CD4-positive, alpha-beta T cell treated with Interleukin-15 for 4 hours (primary cell): ENCODE measurements at regions not wholly inside any gene's neighbourhood (a gene's known extent, or its start where the extent isn't known, plus 50 kb on each side); places are given as distances from the start of the nearest gene placed in this dataset.
"Not testable (repeated sequence)": the region's sequence is repeated elsewhere in the genome, so short reads cannot be mapped to it uniquely, and the experiment has no call there.

ENCODE experiments used
- DNase-seq: peaks from one replicate; pipeline ENCODE4 v3.0.0-alpha.2; 2020; ENCODE audit warnings: low spot score

- not testable (repeated sequence) for DNase-seq
Observed at GRCh38 chr1:206256935-206257334, 53.6 kb downstream of the SRGAP2 start.

- not testable (repeated sequence) for DNase-seq
Observed at GRCh38 chr1:206261473-206261872, 58.1 kb downstream of the SRGAP2 start.

- not testable (repeated sequence) for DNase-seq
Observed at GRCh38 chr1:206262424-206262823, 59.1 kb downstream of the SRGAP2 start.

GRCh38 chr1:206264916-206265315, 61.6 kb downstream of the SRGAP2 start:
- not testable (repeated sequence) for DNase-seq

DNA sequence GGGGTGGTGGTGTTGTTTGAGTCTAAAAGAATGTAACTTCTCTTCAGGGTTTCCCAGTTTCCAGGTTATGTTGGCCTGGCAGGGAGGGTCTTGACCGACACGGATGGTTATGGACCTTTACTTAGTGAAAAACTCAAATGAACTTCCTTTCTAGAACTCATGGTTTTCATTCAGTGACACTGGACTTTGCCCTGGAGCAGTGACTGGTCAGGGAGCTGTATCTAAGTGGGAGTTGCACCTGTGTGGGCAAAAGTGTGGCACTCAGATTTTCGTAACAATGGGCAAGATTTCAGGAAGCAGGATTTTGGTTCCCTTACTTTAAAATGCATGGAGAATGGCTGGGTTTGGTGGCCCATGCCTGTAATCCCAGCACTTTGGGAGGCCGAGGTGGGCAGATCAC, 67.8 kb downstream of the SRGAP2 start:
- not testable (repeated sequence) for DNase-seq

- not testable (repeated sequence) for DNase-seq
Observed at GRCh38 chr1:206273104-206273503, 69.8 kb downstream of the SRGAP2 start.

- not testable (repeated sequence) for DNase-seq
Observed at GRCh38 chr1:206276143-206276542, 72.8 kb downstream of the SRGAP2 start.

DNA sequence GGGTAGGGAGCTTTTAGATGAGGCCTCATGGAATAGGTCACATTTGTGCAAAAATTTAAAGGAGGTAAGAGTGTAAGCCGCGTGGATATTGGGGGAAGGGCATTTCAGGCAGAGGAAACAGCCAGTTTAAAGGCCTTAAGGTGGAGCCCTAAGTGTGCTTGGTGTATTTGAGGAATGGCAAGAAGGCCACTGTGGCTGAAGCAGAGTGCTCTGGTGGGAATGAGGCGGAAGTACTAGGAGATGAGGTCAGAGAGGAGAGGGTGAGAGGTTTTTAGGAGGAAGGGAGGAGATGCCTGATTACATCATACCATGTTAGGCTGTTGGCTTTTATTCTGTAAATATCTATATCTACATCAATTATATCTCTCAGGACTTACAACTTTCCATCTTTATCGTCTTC, 75.3 kb downstream of the SRGAP2 start:
- DNase-seq, result not testable (repeated sequence)

- not testable (repeated sequence) for DNase-seq
Observed at GRCh38 chr1:206280683-206281082, 77.3 kb downstream of the SRGAP2 start.

GRCh38 chr1:206281912-206282654, 78.7 kb downstream of the SRGAP2 start:
- DNase-seq, result not testable (repeated sequence)

- not testable (repeated sequence) for DNase-seq
Observed at GRCh38 chr1:206285024-206285960, 82.0 kb downstream of the SRGAP2 start.

GRCh38 chr1:206287759-206288158, 84.4 kb downstream of the SRGAP2 start:
- DNase-seq, result not testable (repeated sequence)

- DNase-seq, result not testable (repeated sequence)
Observed at GRCh38 chr1:206288453-206288852, 85.1 kb downstream of the SRGAP2 start.

GRCh38 chr1:206297145-206298031, 94.0 kb downstream of the SRGAP2 start:
- not testable (repeated sequence) for DNase-seq

- DNase-seq, result not testable (repeated sequence)
Observed at GRCh38 chr1:206298032-206298392, 94.7 kb downstream of the SRGAP2 start.

- DNase-seq, result not testable (repeated sequence)
Observed at GRCh38 chr1:206299181-206299791, 95.9 kb downstream of the SRGAP2 start.

DNA sequence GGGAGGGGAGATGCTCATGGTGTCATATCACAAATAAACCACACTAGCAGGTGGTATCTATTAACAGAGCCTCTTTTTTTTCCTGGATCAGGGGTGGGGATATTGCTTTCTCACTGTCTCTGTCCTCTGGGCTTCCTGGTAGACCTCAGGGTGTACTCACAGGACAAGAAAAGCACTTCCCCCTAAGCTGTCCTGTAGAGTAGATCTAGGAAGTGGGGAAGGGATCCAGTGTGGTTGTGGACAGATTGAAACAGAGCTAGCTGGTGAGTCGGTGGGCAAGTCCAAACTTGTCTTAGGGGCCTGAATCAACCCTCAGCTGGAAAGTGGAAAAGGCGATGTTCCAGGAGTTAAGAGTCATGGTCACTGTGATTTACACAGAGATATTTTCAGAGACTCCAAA, 96.6 kb downstream of the SRGAP2 start:
- not testable (repeated sequence) for DNase-seq

DNA sequence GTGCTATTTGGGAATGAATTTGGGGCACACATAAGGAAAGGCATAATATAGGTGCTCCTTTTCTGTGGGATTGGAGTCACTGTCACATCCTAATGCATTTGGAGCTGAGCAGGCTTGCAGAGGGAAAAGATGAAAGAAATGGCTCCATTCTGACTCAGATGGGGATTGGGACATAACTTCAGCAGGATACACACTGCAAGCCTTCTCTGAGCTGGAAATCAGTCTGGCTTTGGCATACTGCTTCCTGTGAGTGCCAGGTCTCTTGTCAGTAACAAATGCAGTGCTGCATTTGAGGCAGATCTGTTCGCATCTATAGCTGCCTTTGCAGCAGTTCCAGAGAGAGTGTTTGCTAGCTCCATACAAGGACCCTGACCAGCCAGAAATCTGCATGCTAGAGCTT, 98.7 kb downstream of the SRGAP2 start:
- DNase-seq, result not testable (repeated sequence)

GRCh38 chr1:206307442-206307841, 104.1 kb downstream of the SRGAP2 start:
- not testable (repeated sequence) for DNase-seq

DNA sequence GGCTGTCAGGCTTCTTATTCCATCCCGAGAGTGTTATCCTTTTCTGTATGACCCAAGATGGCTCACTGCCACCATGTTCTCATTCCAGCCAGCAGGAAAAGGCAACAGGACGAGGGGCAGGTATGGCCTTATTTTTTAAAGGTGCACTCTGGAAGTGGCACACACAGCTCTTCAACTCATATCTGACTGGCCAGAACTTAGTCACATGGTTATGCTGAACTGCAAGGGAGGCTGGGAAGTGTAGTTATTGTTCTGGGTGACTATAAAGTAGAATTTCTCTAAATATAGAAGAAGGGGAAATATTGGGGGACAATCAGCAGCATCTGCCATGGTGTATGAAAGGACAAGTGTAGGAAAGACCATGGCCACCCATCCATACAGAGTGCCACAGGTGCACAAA, 107.6 kb downstream of the SRGAP2 start:
- DNase-seq, result not testable (repeated sequence)

DNA sequence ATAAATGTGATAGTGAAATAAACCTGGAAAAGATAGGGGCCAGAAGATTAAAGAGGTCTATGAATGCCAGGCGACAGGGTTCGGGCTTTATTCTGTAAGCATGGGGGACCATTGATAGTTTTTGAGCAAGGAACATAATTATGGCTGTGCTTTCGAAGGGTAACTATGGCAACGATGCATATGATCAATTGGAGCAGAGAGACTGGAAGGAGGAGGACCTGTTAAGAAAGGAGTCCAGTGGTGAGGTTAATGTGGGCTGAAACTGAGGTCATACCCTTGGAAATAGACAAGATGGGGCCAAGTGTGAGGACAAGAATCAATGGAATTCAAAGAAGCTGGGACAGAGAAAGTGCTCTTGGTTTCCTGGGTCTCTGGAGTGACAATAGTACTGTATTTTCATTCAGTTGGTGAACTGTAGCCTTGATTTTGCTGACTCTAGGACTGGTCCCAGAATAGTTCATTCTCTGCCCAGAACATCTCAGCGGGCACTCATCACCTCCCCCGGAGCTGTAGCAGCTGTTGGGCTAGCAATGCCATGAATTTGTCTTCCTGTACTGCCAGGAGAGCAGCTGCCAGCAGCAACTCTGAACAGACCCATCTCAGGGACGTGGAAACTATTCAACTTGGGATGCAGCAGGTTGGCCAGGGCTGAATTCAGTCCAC, 108.4 kb downstream of the SRGAP2 start:
- not testable (repeated sequence) for DNase-seq
